Prostate gland (tissue), 2 donors: ENCODE measurements at regions not wholly inside any gene's neighbourhood (a gene's known extent, or its start where the extent isn't known, plus 50 kb on each side); places are given as distances from the start of the nearest gene placed in this dataset.

Source experiments
- CTCF ChIP-seq, 4 experiments: fragments of 200-600 bp in 2 of 4; fragments of 450-650 bp in 2 of 4; sonication (generic) in 2 of 4; IDR thresholded peaks; 1 replicate in 3 of 4; 2 replicates in 1 of 4; pipeline ENCODE4 v1.5.1; 2016 to 2019; ENCODE audit warnings: antibody characterized with exemption in 4 of 4, mild to moderate bottlenecking in 2 of 4, moderate library complexity in 2 of 4
- POLR2A ChIP-seq: fragments of 450-650 bp; IDR thresholded peaks from one replicate; pipeline ENCODE4 v1.6.1; 2016; ENCODE audit warnings: antibody characterized with exemption, mild to moderate bottlenecking
- POLR2AphosphoS5 ChIP-seq: sonication (generic); formaldehyde crosslinking; IDR thresholded peaks from one replicate; pipeline ENCODE4 v1.6.1; 2017; ENCODE audit warnings: antibody characterized with exemption

DNA sequence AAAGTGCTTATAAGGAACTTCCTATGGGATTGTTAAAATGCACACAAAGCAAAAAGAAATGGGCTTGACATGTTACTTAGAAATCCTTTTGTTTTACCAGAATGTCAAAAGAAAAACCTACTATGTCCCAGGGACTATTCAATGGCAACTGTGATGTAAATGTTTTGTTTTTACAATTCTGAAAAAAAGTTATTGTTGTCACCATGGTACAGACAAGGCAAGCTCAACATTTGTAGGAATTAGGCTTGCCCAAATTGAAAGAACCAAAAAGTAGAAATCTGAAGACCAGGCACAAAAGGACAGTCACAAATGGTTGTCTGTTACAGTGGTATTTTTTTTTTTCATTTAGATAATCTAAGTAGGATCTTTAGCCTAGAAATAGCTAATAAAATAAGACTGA lies 638.6 kb downstream of the STPG2 start:
- no peak for TF ChIP-seq POLR2A
- TF ChIP-seq POLR2AphosphoS5, result no peak
- TF ChIP-seq CTCF (IDR thresholded peaks at IDR 0.05), result no peak
